H9 (cell line): ENCODE measurements at regions not wholly inside any gene's neighbourhood (a gene's known extent, or its start where the extent isn't known, plus 50 kb on each side); places are given as distances from the start of the nearest gene placed in this dataset.

Experiments
- DNase-seq: peaks from one replicate; pipeline ENCODE4 v3.0.0-alpha.2; 2017
- H2AFZ ChIP-seq: one replicate; pipeline ENCODE4 v1.6.1; 2013; ENCODE audit warnings: mild to moderate bottlenecking, low read length, control low read depth, moderate library complexity
- H2AK5ac ChIP-seq: 2 replicates; pipeline ENCODE4 v1.6.1; 2013; ENCODE audit warnings: low read length, control low read depth, mixed read lengths; ENCODE audit not compliant: insufficient read length
- H2BK120ac ChIP-seq: one replicate; pipeline ENCODE4 v1.6.1; 2013; ENCODE audit warnings: low read depth, mild to moderate bottlenecking, low read length, control low read depth, inconsistent platforms; ENCODE audit not compliant: poor library complexity, severe bottlenecking
- H2BK12ac ChIP-seq: 2 replicates; pipeline ENCODE4 v1.6.1; 2013; ENCODE audit warnings: low read length, control low read depth, mixed read lengths, low read depth; ENCODE audit not compliant: insufficient read length
- H2BK15ac ChIP-seq: 2 replicates; pipeline ENCODE4 v1.6.1; 2013; ENCODE audit warnings: low read depth, low read length, control low read depth
- H2BK20ac ChIP-seq: one replicate; pipeline ENCODE4 v1.6.1; 2013; ENCODE audit warnings: low read depth, mild to moderate bottlenecking, low read length, control low read depth, inconsistent platforms; ENCODE audit not compliant: poor library complexity, severe bottlenecking
- H2BK5ac ChIP-seq: 2 replicates; pipeline ENCODE4 v1.6.1; 2013; ENCODE audit warnings: low read length, control low read depth, mixed read lengths; ENCODE audit not compliant: insufficient read length
- H3K14ac ChIP-seq: 2 replicates; pipeline ENCODE4 v1.6.1; 2013; ENCODE audit warnings: low read length, control low read depth; ENCODE audit not compliant: insufficient read depth
- H3K18ac ChIP-seq: 2 replicates; pipeline ENCODE4 v1.6.1; 2013; ENCODE audit warnings: low read depth, mild to moderate bottlenecking, mixed read lengths, low read length, control low read depth; ENCODE audit not compliant: insufficient read length
- H3K23ac ChIP-seq: 2 replicates; pipeline ENCODE4 v1.6.1; 2013; ENCODE audit warnings: low read length, control low read depth, mixed read lengths, low read depth; ENCODE audit not compliant: insufficient read length
- H3K23me2 ChIP-seq: 2 replicates; pipeline ENCODE4 v1.6.1; 2013; ENCODE audit warnings: low read depth, mild to moderate bottlenecking, mixed read lengths, low read length, control low read depth; ENCODE audit not compliant: insufficient read length, poor library complexity, severe bottlenecking
- H3K27ac ChIP-seq: 2 replicates; pipeline ENCODE4 v1.5.1; 2013; ENCODE audit warnings: low read length, control low read depth, mixed read lengths, low read depth; ENCODE audit not compliant: insufficient read length
- H3K27me3 ChIP-seq: 2 replicates; pipeline ENCODE4 v1.6.1; 2013; ENCODE audit warnings: low read length, control low read depth, inconsistent platforms; ENCODE audit not compliant: insufficient read depth
- H3K4ac ChIP-seq: 2 replicates; pipeline ENCODE4 v1.6.1; 2013; ENCODE audit warnings: low read depth, mild to moderate bottlenecking, control low read depth, inconsistent platforms, low read length, moderate library complexity
- H3K4me1 ChIP-seq: 2 replicates; pipeline ENCODE4 v1.6.1; 2013; ENCODE audit warnings: low read length, control low read depth, inconsistent platforms; ENCODE audit not compliant: insufficient read depth
- H3K4me2 ChIP-seq: 2 replicates; pipeline ENCODE4 v1.6.1; 2013; ENCODE audit warnings: low read length, control low read depth, mixed read lengths; ENCODE audit not compliant: insufficient read length, insufficient read depth
- H3K56ac ChIP-seq: 2 replicates; pipeline ENCODE4 v1.6.1; 2013; ENCODE audit warnings: low read depth, mild to moderate bottlenecking, mixed read lengths, low read length, control low read depth; ENCODE audit not compliant: insufficient read length
- H3K79me1 ChIP-seq: 2 replicates; pipeline ENCODE4 v1.6.1; 2013; ENCODE audit warnings: low read depth, mild to moderate bottlenecking, moderate library complexity, low read length, control low read depth, inconsistent platforms; ENCODE audit not compliant: insufficient read depth, poor library complexity, severe bottlenecking
- H3K79me2 ChIP-seq: 2 replicates; pipeline ENCODE4 v1.6.1; 2013; ENCODE audit warnings: low read length, control low read depth, inconsistent platforms; ENCODE audit not compliant: insufficient read depth
- H3K9ac ChIP-seq: 2 replicates; pipeline ENCODE4 v1.6.1; 2013; ENCODE audit warnings: low read length, control low read depth, mixed read lengths; ENCODE audit not compliant: insufficient read length; ENCODE audit errors: extremely low read depth
- H3K9me3 ChIP-seq: one replicate; pipeline ENCODE4 v1.6.1; 2013; ENCODE audit warnings: low read depth, low read length, inconsistent platforms; ENCODE audit not compliant: control insufficient read depth
- H3T11ph ChIP-seq: one replicate; pipeline ENCODE4 v1.6.1; 2013; ENCODE audit warnings: mild to moderate bottlenecking, low read length, control low read depth, inconsistent platforms
- H4K20me1 ChIP-seq: one replicate; pipeline ENCODE4 v1.6.1; 2013; ENCODE audit not compliant: control insufficient read depth, insufficient read length, insufficient read depth
- H4K5ac ChIP-seq: 2 replicates; pipeline ENCODE4 v1.6.1; 2013; ENCODE audit warnings: low read depth, mild to moderate bottlenecking, mixed read lengths, low read length, control low read depth; ENCODE audit not compliant: insufficient read length
- H4K8ac ChIP-seq: replicated peaks from 2 replicates; pipeline ENCODE4 v1.6.1; 2013; ENCODE audit warnings: low read length, control low read depth, mixed read lengths, low read depth; ENCODE audit not compliant: insufficient read length
- H4K91ac ChIP-seq: 2 replicates; pipeline ENCODE4 v1.6.1; 2013; ENCODE audit warnings: low read depth, mild to moderate bottlenecking, moderate library complexity, mixed read lengths, low read length, control low read depth; ENCODE audit not compliant: insufficient read length
- H3K27ac Mint-ChIP-seq, 3 experiments: 2 replicates in 2 of 3; 3 replicates in 1 of 3; pipeline ENCODE4 v1.8.0; 2020 to 2021; ENCODE audit warnings: mixed read lengths in 3 of 3, mild to moderate bottlenecking in 1 of 3, moderate library complexity in 1 of 3
- H3K27me3 Mint-ChIP-seq: 2 replicates; pipeline ENCODE4 v1.8.0; 2021; ENCODE audit warnings: low read depth, mild to moderate bottlenecking, moderate library complexity, mixed read lengths
- H3K36me3 Mint-ChIP-seq, 3 experiments: 2 replicates in 2 of 3; 3 replicates in 1 of 3; pipeline ENCODE4 v1.8.0; 2020 to 2021; ENCODE audit warnings: low read depth in 3 of 3, mixed read lengths in 3 of 3; ENCODE audit not compliant: insufficient read depth in 1 of 3
- H3K4me1 Mint-ChIP-seq, 2 experiments: 2 replicates each; pipeline ENCODE4 v1.8.0; 2020; ENCODE audit warnings: mixed read lengths in 2 of 2
- H3K4me3 Mint-ChIP-seq, 2 experiments: 2 replicates in 1 of 2; 3 replicates in 1 of 2; pipeline ENCODE4 v1.8.0; 2020 to 2021; ENCODE audit warnings: mild to moderate bottlenecking in 2 of 2, mixed read lengths in 2 of 2, moderate library complexity in 1 of 2
- H3K9me3 Mint-ChIP-seq, 2 experiments: 2 replicates in 1 of 2; 3 replicates in 1 of 2; pipeline ENCODE4 v1.8.0; 2020; ENCODE audit warnings: mild to moderate bottlenecking in 2 of 2, mixed read lengths in 2 of 2, moderate library complexity in 1 of 2
- CTCF ChIP-seq: fragments of 200-600 bp; sonication (generic); conservative IDR thresholded peaks from 3 replicates; pipeline ENCODE4 v1.8.0; 2021; ENCODE audit warnings: antibody characterized with exemption, mild to moderate bottlenecking
- WGBS: extraction: QIAGEN DNeasy Blood & Tissue Kit; methylation state at CpG from one replicate; pipeline ENCODE4 v1.1.7; 2013; ENCODE audit warnings: missing lambda C conversion rate, low lambda C conversion rate, mixed read lengths; ENCODE audit not compliant: insufficient read length; ENCODE audit errors: extremely low coverage; 5-methylcytosine and 5-hydroxymethylcytosine counted together

GRCh38 chr6:47175656-47176055, 133.5 kb upstream of the ADGRF1 start:
- no peaks in the 10 kb centered on the region for H3K9me3 ChIP-seq
- no peak overlapping the region for H3T11ph ChIP-seq
- H4K5ac ChIP-seq, result no peak overlapping the region
- no peak for DNase-seq
- no peak overlapping the region for H2BK20ac ChIP-seq
- no peaks in the 10 kb centered on the region for H3K27me3 ChIP-seq
- H2AK5ac ChIP-seq, result no peak overlapping the region
- no peak overlapping the region for H3K56ac ChIP-seq
- no peak overlapping the region for H2BK120ac ChIP-seq
- no peaks in the 10 kb centered on the region for H4K20me1 ChIP-seq
- H3K4me1 Mint-ChIP-seq, result peaks cover 0 to 2% of the 10 kb centered on the region in 2 experiments; a peak in 1 of 4 replicates
- H3K23me2 ChIP-seq, result no peaks in the 10 kb centered on the region
- no peak overlapping the region for H3K23ac ChIP-seq
- H3K27me3 Mint-ChIP-seq, result no peaks in the 10 kb centered on the region; the same call in 1 of the 2 replicates
- no peaks in the 10 kb centered on the region; a peak in 1 of 7 replicates for H3K36me3 Mint-ChIP-seq
- no peak overlapping the region for H3K27ac Mint-ChIP-seq
- no peak overlapping the region for H2BK15ac ChIP-seq
- H3K4me2 ChIP-seq, result no peak overlapping the region
- H4K8ac ChIP-seq, result no peak overlapping the region
- no peak overlapping the region for H3K18ac ChIP-seq
- no peaks in the 10 kb centered on the region for H3K79me1 ChIP-seq
- no peak overlapping the region for H4K91ac ChIP-seq
- no peak overlapping the region for H2BK5ac ChIP-seq
- no peaks in the 10 kb centered on the region for H3K79me2 ChIP-seq
- TF ChIP-seq CTCF, result no peak
- H2AFZ ChIP-seq, result no peak overlapping the region
- no peaks in the 10 kb centered on the region for H3K4me1 ChIP-seq
- H3K14ac ChIP-seq, result no peak overlapping the region
- H3K9me3 Mint-ChIP-seq, result peaks cover 0 to 3% of the 10 kb centered on the region in 2 experiments; a peak in 1 of 5 replicates
- H3K4me3 Mint-ChIP-seq, result no peak overlapping the region
- WGBS, result no CpG with 5 or more reads among the region's 3 CpGs
- no peak overlapping the region for H3K9ac ChIP-seq
- no peak overlapping the region for H2BK12ac ChIP-seq
- no peak overlapping the region for H3K27ac ChIP-seq
- H3K4ac ChIP-seq, result no peak overlapping the region
